Glomerular endothelial cell (primary cell): ENCODE measurements at regions not wholly inside any gene's neighbourhood (a gene's known extent, or its start where the extent isn't known, plus 50 kb on each side); places are given as distances from the start of the nearest gene placed in this dataset.

Experiments
- DNase-seq: peaks from one replicate; pipeline ENCODE4 v3.0.0-alpha.2; 2011; ENCODE audit warnings: low read depth, low spot score; ENCODE audit errors: extremely low read depth

DNA sequence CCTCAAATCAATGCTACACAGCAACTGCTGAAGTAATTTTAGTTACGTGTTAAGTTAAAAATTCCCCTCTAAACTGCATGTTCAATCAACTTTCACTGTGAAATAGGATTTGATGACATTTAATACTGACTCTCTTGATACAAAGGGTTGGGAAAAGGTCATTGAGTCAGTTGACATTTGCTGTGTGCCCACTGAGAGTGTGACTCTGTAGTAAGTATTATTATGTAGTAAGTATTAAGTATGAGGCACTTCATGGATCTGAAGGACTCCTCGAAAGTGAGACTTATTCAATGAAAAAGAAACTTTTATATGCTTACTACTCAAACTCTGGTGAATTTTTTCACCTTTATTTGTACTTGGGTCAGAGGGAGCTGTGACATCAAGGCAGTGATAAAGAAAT, 83.1 kb upstream of the S1PR1 start:
- DNase-seq, result no peak

DNA sequence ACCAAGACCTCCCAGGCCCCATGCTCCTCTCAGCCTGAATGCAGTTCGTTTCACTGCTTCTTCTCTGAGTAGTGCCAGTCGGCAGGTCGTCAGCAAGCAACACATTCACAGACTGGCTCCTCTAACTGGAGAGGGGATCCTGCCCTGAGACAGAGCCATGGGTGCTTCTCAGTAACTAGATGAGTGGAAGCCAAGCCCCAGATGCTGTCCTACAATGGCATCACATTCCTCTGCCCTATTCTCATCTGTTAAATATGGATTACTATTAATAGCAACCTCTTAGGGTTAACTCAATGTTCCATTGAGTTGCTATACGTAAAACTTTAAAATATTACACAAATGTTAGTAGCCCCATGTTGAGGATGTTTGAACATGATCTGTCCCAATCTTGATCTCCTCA, 84.2 kb upstream of the S1PR1 start:
- DNase-seq, result no peak

DNA sequence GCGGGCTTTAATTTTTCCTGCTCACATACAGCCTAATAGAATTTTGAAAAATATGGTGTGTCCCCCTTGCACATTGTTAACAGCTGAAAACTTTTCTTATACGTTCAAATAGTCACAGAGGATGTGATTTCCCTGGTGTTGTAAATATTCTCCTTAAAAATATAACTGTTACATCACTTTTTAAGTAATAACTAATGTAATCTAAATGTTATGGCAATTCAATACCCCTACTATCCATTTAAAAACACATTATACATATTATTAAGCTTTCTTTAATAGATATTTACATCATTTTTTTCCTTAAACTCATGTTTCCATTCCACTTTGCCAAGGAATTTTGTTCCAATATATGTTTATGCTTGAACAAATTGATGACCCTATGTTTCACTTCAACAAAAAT, 85.5 kb upstream of the S1PR1 start:
- DNase-seq, result no peak

DNA sequence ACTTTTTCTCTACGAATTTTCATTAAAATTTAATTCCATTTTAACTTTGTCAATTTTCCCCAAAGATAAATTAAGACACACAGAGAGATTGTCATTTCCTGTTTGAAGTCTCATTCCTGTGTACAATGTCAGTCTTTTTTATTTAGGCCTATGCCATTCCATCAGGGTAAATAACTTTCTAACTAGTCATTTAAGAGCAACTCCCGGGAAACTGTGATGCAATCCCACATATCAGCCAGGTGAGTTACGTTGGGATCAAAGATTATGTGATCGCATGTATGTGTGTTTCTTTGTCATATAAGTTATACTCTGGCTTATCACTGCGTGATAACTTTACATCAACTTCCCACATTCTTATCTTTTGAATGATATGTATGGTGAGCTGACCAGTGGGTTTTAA, 86.1 kb upstream of the S1PR1 start:
- DNase-seq, result no peak

DNA sequence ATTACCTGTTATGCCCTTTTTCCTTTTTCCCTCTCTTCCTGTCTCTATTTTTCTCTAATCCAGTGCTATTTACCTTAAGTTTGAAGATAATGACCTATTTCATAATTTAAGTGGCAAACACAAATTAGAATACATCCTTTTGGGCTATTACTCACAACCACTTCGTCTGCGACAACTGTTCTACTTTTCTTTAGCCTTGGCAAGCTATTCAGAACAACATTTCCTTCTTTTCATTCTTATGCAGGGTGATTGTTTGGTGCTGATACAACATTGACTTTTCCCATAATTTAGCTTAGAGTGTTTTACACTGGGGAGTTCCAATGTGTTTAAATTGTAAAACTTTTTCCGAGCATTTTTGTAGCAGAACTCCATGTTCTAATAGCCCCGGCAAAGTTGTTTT, 86.6 kb upstream of the S1PR1 start:
- DNase-seq, result no peak

DNA sequence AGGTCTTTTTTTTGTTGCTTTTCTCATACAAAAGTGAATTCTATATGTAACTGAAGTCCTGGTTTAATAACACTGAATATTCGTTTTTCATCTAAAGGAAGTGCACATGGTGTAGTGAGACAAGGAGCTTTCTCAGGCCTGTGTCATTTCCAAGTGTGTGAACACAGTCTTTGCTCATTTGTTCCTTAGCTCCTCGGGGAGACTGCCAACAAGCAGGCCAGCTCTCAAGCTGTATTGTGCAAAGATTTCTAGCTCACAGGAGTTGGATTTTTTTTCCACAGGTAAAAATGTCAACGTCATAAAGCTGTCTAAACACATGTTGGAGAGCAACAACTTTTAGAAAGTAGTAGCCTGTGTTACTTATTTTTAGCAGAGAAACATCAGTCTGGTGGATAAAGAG, 87.8 kb upstream of the S1PR1 start:
- no peak for DNase-seq

DNA sequence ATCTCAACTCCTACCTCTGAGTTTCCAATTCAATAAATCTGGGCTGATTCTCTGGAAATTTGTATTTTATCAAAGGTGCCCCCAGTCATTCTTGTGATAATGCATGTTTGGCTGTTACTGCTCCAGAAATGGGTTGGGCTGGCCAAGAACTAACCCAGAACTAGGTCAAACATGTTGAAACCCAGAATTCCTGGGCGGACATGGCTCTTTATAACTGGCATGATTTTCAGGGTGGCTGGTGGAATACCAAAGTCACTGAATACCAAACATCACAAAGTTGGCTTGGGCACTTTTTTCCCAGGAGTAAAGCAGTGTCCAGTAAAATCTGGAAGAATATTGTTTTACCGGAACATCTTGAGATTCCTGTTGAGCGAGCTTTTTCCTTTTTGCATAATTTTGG, 89.4 kb upstream of the S1PR1 start:
- no peak for DNase-seq

DNA sequence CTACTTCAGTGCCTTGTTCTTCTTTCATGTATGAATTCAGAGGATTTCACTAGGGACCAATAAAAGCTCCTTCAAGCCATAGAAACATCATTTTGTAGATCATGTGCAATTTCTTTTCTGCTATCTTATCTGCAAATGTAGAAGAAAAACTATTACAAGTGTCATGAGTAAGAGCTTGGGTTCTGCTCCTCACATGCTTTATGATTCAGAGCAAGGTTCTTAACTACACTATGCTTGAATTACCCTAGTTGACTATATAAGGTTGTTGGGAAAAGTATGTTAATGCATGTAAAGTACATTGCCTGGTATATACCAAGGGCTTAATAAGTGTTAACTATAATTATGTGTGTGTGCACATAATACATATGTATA, 91.4 kb upstream of the S1PR1 start:
- no peak for DNase-seq

DNA sequence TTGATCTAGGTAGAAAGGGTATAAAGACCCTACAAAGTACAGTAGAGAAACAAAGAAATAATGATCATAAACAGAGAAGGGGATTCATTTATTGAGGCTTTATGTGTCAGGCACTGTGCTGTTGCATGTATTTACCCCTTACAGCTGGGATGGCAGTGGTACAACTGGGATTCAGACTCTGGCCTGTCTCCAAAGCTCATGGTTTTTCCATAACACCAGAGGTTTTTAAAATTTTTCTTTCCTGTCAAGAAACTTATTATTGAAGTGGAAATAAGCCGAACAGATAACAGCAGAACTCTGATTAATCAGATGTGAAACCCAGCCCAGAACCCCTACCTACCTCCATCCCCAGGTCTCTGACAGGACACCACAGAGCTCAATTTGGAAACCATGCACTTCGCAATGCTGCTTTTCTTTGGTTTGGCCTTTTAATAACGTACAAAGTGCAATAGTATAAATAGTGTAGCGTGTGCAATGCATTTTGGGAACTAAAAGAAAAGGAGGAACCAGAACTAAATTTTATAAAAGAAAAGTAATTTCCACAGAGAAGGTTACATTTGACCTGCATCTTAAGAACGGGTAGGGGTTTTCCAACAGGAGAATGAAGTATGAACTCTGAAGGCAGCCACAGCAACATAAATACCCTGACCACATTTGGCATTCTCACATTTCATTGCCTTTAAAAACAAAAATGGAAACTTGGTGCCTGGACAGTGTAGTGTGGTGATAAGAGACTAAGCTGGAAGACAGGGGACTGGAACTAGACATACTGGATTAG, 92.0 kb upstream of the S1PR1 start:
- DNase-seq, result no peak

DNA sequence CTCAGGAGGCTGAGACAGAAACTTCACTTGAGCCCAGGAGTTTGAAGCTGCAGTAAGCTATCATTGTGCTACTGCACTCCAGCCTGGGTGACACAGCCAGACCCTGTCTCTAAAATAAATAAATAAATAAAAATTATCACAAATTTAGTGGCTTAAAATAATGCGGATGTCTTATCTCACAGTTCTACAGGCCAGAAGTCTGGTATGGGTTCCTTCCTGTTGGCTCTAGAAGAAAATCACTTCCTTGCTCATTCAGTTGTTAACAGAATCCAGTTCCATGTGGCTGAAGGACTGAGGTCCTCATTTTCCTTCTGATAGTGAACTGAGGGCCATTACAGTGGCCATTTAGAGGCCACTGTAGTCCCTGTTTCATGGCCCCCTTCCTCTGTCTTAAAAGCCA, 94.6 kb upstream of the S1PR1 start:
- DNase-seq, result no peak

DNA sequence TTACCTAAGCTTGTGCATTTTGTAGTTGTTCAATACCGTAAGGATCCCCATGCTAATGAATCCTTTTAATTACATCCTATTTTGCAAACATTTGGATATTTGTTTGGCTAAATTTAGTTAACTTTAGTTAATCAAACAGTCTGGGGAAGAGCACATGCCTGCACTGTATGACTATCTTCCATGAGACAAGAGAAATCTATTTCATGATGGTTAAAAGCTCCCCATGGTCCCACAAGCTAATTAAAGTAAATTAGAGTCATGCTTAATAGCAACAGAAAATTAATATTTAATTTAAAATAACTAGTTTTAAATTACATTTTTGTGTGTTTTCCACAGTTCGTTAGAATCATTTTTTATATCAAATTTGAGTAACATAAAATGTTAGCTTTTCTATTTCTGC, 95.4 kb upstream of the S1PR1 start:
- DNase-seq, result no peak

DNA sequence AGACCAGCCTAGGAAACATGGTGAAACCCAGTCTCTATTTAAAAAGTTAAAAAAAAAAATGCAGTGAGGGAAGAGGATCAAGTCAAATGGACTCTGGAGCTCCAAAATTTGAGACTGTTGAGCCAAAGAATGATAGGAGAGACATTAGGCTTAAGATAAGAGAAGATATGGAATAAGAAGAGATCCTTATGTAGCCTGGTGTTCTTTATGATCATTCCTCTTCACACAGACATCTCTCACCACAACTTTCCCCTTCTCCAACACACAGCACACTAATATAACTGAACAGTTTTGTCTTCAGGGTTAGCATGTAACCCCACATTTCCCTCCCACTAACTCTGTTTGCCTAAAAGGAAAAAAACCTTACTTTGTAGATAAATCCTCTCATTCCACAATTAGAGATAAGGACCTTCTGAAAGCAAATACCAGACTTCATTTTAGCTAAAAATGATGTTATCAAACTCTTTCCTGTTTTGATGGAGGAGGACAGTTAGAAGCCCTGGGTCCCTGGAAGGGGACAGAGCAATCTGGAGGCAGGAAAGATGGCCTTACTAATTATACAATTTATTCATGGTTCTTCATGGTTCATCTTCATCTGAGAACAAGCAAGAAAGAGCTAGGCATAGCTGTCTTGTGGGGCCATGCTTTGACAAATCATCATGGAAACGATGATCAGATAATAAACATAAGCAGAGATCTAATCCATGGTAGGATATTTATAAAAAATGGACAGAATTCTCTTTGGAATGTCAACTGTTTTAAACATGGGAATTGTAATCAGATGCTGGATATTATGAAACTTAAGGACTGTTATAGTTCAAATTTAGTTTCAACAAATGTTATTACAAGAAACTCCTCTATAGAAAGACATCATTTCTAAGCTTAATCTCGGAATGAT, 96.7 kb upstream of the S1PR1 start:
- no peak for DNase-seq

DNA sequence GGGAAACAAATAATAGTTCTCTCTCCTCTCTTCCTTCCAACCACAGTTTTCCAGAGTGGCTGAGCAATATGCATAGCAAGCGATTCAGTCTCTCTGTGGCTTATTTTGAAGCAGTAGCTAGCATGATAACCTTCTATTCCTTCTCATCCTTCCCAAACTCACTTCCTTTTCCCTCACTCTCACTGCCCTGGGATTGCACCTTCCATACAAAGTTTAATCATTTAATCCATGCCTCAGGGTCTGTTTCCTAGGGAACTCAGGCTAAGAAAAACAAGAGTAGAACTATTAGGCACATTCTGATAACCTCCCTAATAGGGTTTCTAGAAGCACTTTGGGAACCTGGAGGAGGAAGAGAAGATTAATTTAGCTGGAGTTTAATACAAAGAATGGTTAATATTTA, 97.7 kb upstream of the S1PR1 start:
- DNase-seq, result no peak

DNA sequence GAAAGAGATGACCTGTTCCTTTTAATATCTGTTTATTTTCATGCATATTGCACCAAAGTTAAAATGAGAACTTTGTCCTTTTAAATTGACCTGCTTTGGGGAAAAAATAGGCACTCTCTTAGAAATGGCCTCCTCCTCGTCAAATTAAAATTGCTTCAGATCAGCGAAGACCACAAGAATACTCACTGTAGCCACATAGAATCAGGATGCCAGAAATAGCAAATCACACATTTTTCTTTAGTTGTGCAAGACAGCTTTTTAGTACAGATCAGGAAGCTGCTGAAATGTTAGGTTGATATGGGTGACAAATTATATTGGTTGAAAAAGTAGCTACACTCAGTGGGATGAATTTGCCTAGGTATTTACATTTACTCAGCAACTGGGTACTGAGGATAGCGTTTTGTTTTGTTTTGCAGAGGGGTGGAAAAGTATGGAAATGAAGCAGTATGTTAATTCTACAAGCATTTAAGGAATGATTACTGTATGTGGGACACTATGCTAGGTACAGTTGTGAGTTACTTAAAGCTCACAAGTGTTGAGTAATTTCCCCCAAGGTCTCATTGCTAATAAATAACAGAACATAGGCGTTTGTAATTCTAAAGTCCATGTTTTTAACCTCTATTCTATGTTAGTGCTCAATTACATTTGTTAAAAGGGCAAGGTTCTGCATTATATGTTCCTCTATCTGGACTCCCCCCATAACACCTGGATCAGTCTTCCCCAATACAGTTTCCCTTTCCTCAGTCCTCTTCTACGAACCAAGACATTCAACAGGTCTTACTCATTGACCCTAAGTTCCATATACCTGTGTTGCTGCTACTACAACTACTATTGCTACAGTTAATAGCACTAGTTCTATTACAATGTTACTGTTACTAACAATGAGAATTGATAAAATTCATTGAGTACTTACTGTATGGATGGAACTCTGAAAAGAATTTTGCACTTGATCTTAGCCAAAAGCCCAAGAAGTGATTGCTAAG, 99.4 kb upstream of the S1PR1 start:
- no peak for DNase-seq

DNA sequence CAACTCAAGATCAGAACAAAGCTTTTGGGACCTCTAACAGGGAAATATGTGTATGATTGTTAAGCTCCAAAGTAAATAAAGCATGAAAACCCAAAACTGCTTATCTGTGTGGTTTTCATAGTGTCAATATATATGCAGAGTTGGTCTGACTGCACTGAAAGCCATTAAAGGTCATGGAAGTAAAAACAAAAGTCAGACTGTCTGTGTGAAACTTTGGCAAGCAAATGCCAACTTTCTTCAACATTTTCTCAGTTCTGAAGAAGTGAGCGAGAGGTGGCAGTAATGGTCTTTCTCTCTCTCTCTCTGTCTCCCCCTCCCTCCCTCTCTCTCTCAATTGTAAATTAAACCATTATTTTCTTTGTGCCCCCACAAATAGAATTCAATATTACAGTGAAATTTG, 100.1 kb upstream of the S1PR1 start:
- no peak for DNase-seq

DNA sequence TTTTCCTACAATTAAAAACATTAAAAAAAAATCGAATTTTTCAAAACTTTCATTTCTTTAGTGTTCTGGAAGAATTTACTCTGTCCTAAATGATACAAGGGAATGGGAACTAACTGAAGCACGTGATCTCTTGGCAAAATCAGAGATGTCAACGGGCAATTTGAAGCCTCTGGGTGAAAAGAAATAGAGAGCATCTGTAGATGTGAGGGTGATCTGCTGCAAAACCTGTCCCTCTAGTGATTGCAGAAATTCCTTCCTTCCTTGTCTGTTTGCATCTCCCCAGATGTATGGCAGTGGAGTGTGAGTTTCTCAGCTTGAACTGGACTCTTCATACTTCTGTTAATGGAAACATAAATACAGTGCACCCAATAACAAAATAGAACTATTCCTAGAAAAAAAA, 100.5 kb upstream of the S1PR1 start:
- no peak for DNase-seq

DNA sequence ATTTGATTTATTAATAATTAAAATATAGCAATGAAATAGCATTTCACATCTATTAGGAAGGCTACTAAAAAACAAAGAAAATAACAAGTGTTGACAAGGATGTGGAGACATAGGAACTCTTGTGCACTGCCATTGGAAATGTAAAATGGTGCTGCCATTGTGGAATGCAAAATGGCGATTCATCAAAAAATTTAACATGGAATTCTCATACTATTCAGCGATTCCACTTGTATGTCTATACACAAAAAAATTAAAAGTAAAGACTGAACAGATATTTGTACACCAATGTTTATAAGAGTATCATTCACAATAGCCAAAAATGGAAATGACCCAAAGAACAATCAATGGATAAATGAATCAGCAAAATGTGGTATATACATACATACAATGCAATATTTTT, 101.3 kb upstream of the S1PR1 start:
- no peak for DNase-seq

DNA sequence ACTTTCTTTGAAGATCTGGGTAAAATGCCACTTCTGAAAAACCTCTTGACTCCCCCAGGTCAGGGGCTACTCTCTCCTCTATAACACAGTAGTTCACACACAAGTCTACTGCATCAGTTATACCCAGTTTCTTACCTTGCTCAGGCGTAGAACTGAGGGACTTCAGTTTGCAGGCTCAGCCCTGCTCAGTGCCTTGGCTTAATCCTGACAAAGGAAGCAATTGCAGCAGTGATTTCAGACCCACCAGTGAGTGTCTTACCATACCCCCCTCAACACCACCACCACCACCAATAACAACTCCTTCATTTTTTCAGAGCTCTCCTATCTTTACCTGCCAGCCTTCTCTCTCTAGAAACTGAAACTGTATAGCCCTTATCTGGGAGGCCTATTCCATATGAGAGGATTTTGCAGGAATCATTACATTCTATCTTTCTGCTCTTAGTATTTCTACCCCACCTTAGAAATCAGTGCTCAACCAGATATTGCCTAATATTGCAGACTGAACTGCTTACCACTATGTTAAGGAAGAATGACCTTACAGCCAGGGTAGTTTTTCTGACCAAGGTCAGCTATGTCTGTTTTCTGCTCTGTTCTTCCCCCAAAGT, 105.5 kb upstream of the S1PR1 start:
- DNase-seq, result no peak

DNA sequence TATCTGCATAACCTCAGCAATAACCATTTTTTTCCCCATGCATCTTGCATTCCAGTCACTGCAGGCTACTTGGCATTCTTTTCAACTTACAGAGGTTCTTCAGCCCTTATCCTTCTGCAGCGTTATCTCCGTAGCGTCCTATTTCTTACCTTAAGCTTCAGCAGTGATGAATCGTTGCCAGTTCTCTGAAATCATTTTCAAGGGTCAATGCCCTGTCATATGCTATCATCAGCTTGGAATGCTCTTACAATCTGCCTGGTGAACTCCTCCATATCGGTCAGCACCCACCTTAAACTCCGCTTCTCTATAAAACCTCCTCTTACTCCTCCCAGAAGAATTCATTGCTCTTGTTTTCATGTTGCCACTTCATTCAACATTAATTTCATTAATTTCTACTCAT, 105.1 kb upstream of the DPH5 start:
- DNase-seq, result no peak

DNA sequence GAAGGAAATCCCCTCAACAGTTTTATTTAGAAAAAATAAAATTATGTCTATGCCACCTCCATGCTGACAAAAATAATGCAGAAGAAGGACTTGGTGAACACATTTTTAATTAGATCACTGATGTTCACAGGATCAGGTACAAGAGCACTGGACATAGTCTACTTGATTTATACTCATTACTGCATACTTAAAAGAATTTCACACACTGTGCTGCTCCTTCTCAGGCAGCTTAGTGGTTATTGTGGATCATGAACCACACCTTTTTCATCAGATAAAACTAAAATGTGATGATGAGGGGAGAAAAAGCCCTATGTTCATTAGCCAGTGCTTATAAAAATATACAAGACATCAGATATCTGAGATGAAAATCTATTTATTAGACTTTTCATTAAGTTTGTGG, 103.3 kb upstream of the DPH5 start:
- DNase-seq, result no peak

DNA sequence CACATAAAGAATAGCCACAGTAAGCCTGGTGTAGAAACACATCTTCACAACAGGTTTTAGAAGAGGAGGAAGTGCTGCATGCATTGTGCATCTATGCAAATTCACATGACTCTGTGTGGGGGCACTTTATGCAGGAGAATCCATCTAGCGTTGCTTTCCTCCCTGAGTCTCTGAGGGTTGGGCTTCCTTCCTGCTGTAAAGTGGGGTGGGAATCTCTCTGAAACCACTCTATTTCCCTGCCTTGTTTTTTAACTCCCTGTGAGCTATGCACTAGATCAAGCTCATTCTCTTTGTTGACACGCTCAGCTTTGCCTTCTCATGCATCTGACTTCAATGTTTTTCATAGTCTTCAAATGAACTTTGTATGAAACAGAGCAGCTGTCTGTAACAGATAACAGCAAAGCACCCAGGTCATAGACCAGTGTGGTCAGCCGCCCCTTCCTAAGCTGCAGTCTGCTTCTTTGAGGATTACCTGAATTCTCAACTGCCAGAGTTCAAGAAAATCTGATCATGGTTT, 102.7 kb upstream of the DPH5 start:
- no peak for DNase-seq
